NOMO-1 treated with dmso at 0.1 percent for 144 hours (cell line): ENCODE measurements at regions not wholly inside any gene's neighbourhood (a gene's known extent, or its start where the extent isn't known, plus 50 kb on each side); places are given as distances from the start of the nearest gene placed in this dataset.
"Not testable (repeated sequence)": the region's sequence is repeated elsewhere in the genome, so short reads cannot be mapped to it uniquely, and the experiment has no call there.

Experiments
- DNase-seq: peaks from one replicate; lab custom pipeline; 2025; ENCODE audit not compliant: unreplicated experiment; lab: John Stamatoyannopoulos, UW

DNA sequence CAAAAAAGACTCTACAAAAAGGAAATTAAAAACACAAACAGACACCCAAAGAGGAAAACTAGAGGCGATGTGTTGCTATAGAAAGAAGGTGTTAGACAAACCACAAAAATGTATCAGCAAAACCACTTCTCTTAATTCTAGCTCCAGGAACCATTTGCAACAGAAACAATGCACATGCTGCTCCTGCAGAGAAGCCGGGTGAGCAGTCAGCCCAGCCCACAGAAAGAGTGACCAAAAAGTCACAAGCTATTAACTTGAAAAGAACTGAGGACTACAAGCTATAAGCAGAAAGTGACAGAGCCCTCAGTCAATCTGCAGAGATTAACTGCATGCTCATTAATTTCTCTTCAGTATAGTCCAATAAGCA is 96.2 kb upstream of the KLHL13 start:
- peak; percentile 74 for DNase-seq

DNA sequence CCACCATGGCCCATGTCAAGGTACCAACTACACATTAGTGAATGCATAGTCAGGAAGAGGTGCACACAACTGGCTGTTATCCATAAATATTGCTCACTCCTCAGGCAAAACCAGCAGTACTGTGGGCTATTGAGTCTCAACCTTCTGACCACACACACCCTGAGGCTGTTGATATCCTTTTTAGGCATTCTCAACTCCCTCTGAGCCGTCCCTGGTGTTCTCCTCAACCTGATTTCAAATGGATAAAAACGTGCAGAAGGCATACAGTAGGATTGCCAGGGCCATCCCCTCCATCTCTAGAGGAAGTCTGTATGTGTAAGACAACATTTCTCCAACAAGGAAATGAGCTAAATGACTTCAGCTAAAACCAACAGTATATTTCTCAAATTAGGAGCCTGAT is 98.7 kb upstream of the KLHL13 start:
- DNase-seq: no peak

DNA sequence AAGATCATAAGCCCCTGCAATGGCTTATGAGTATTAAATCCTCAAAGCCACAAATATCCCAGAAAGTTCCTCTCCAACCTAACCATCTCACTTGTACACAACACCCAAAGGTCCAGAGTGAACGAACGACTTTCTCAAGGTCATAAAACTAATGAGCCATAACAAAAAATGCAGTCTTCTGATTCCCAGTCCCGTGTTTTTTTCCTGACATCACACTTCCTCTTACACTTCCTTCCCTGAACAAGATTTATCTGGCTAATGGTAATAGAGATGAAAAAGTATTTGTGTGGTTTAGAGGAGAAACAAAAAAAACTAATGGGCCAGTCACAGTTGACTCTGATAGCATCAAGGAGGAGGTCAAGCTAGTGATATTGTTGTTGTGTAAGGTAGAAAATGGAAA is 99.5 kb upstream of the KLHL13 start:
- no peak for DNase-seq

DNA sequence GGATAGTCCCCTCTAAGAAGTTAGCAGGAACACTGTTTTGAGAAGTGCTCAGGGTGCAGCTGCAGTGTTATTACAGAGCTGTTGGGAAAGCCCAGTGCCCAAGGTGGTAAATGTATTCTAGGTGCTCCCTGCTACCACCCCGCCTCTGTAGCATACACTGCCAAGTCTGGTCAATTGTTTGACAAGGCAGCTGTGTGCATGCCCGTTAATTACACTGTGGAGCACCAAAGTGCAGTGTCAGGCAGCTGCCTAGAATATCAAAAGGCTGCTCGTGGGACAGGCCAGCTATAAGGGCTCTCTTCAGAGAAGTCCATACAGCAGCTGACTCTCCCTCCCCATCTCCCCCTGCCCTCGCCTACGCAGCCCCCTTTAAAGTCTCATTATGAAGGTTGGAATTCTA is 99.9 kb upstream of the KLHL13 start:
- DNase-seq: no peak

DNA sequence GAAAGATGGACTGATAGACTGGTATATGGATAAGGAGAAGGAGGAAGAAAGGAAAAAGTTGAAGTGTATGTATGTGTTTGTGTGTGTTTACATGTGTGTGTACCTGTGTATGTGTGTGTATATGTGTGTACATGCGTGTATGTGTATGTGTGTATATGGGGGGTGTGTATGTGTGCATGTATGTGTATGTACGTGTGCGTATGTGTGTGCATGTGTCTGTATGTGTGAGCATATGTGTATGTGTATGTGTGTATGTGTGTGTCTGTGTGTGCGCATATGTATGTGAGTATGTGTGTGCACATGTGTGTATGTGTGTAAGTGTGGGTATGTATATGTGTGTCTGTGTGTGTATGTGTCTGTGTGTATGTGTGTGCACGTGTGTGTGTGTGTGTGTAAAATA is 101.5 kb upstream of the KLHL13 start:
- no peak for DNase-seq

DNA sequence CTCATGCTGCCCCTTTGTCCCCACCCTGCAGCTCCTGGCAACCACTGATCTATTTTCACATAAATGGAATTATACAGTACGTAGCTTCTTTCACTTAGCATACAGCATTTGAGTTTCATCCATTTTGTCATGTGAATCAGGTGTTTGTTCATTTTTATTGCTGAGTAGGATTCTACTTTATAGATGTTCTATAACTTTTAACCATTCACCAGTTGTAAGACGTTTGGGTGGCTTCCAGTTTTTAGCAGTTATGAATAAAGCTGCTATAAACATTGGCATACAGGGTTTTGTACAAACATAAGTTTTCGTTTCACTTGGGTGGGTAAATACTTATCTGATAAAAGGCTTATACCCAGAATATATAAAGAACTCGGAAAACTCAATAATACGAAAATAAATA is 102.3 kb upstream of the KLHL13 start:
- DNase-seq: no peak

DNA sequence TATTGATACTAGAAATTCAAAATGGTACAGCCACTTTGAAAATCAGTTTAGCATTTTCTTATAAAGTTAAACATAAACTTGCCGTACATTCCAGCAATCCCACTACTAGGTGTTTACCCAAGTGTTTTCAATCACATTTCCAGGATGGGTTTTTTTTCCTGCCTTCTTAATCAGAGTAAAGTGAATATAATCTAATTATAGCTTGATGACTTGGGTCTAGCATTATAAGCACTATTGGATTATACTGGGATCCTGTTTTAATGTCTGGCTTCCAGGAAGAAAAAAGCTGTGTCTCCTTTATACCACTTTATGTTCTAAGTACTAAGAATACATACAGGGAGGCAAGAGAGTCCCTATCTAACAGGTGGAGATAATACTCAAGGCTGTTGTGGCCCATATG is 103.3 kb upstream of the KLHL13 start:
- DNase-seq: no peak

DNA sequence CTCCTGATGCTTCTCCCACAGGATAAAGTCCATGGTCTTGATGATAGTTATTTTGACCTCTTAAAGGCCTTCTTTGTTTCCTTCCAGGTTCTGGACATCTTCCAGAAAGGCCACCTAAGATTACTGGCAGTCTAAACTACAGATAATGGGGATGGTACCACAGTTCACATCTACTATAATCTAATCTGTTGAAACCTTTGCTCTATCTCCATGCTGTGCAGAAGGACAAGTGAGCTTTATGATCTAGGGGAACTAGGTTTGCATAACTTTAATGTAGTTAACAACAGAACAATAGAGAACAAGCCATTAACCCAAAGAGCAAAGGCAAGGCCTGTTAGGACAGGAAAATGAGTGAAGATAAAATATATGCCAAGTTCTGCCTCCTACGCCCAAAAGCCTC is 103.9 kb upstream of the KLHL13 start:
- no peak for DNase-seq

DNA sequence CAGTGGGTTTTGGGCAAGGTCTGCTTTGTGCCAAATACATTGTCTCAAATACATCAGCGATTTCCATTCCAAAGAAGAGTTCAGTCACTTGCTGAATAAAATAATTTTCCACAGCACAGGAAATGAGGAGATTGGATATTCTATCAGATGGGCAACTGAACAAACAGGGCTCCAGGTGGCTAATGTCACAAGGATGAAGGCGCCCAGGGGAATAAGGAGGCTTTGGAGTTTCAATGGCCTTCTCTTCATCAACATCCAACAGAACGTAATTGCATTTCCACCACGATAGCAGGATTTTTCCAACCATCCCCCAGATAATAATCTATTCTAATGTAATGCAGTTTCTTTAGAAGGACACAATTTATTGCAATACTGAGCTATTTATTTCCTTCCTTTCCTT is 104.7 kb upstream of the KLHL13 start:
- no peak for DNase-seq

DNA sequence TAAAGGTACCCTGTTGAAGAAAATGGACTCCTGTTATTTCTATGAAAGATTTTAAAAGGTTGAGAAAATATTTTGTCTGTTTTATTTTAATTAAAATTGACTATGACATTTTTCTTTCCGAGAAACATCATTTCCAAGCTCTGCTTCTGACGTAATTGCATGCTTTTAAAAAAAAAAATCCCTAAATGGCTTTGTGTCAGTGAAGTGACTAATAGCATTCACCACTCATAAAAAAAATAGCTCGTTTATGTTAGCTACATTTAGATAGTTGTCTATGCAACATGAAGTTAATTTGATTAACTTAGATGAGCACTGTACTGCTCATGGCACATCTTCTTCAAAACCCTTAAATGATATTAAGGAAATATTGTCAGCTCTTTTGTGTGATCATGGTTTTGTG is 105.1 kb upstream of the KLHL13 start:
- DNase-seq: no peak

DNA sequence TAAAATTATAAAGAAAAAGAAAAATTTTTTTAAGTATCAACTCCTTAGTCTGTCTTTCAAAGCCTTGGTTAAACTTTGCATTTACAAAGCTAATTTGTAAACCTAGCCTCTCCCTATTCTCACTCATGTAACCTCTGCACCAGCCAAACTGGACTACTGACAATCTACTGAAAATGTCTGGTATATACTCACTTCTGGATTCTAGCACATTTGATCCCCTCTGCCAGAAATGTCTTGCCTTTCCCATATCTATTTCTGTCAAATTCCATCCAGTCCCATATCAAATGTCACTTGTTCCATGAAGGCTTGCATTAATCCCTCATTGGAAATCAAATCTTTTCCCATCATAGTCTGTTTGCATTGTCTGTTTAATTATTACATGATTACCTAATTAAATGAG is 105.8 kb upstream of the KLHL13 start:
- no peak for DNase-seq

DNA sequence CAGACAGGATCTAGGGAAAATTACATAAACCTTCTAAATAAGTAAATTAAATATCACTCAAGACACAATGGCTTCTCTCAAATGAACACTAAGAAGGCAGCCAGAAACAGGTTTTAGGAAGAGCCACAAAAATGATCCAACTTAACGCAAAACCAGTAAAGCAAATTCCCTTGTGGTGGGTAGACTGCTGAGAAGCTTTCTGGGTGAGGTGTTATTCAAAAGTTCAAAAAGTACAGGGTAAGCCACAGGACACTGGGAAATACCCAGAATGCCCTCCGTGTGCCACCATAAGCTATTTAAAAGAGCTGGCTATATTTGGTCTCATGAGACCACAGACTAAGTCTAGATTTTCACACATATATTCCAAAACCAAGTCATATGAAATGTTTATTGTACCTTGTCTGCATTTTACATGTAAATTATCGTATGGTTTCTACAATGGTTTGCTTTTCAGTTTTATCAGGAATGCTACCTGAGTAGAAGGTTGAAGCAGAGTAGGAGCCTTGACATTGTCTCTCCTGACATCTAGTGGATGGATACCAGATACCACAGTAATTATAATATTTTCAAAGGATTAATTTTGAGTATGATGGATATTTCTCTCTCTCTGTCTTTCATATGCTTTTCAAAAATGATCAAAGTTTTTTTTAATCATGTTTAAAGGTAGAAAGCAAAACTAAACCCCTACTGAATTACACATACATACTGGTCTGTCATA is 109.3 kb upstream of the KLHL13 start:
- DNase-seq: no peak

DNA sequence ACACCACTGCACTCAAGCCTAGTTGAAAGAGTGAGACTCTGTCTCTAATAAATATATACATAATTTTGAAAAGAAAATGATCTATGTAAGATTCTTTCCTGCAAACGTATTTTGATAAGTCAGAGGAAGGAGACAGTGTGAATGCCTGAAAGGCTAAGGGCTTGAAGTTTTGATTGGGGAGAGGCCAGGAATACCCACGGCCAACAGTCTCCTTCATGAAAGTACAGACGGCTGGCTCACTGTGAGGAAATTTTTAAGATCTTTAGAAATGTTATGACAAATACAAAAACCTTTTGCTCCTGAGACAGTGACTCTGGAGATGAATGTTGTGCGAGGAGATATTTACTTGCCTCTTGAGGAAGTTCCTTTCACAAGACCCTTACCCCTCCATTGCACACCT is 111.4 kb upstream of the KLHL13 start:
- no peak for DNase-seq

DNA sequence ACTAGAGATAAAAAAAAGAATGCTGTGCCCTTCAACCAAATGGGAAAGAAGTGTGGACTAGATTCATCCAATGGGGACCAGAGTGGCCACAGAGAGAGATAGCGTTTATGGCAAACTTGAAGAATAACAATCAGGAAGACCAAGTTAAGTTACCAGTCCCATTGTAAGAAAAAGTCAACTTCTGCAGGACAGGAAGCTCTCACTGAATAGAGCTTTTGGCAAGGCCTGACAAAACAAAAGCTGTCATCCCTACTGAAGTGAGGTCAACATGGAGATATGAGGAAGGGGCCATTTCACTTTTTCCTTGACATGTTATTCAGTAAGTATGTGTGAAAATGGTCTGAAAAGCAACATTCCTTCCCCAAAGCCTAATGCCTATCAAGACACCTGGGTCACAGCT is 111.8 kb upstream of the KLHL13 start:
- DNase-seq: no peak

DNA sequence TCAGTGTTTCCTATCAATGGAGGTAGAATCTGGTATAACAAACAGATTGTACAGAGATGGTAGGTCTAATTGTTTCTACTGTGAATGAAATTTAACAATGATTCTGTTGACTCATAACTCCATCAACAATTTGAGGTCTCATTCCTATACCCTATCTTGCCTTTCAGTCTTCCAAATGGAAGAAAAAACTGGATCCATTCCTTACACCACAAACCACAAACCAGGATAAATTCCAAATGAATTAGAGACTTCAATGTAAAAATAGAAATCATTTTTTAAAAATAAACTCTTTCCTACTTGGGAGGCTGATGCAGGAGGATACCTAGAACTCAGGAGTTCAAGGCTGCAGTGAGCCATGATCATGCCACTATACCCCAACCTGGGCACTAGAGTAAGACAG is 114.4 kb upstream of the WDR44 start:
- no peak for DNase-seq

DNA sequence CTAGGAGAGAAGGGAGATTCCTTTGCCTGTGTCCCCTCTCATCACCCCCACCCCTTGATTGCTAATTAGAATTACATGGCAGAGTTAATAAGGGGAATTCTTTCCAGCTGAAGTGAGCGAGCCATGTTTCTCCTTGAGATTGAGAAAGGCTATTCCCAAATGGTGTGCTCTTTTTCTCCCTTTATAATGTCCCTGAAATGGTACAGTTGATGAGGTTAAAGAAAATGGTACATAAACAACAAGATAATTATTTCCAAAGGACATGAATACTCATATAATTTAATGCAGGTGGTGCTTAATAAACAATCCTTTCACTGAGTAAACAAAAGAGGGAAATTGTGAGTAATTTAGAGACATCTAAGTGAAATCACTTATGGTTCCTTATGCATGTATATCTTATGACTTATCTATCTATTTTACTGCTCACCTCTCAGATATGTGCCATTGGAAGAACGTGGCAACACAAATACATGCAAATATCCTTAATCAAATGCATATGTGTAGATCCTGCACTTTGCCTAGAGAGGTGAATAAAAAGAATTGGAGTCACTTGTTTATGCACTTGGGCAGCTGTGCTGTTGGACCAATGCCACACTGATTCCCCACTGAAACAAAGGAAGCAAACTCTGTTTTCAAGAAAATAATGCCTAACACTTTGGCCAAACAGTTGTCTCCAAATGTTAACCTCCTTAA is 106.6 kb upstream of the WDR44 start:
- no peak for DNase-seq

DNA sequence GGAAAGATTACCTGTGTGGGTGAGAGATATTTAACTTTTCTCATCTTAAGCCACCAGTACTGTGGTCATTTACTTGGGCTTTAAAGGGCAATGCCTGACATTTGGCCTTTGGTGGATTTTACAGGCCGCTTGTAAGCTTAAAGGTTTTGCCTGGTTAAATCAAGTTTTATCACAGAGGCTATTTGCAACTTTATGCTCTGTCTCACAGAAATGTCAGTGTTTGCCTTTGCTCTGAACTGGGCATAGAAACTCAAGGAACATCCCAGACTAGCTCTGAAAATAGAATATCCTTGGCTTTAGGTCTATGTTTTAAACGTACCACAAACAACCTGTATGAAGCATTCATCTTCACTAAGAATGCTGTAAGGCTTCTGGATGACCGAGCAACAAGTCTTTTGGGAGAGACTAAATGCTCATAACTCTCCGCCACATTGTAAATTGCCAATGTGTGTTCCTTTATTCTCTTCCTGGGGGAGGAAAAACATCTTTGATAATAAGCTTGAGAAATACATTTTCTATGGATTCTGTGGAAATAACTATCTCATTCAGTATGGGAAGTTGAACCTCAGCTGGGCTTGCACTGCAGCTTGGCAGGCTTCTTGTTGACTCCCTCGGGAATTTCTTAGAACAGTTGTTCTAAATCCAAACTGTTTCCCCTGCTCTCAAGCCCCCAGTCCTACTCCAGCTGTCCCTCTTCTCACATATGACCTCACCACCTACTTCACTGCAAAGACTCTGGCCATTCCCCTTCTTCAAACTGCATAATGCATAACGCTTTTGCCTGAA is 105.8 kb upstream of the WDR44 start:
- no peak for DNase-seq

DNA sequence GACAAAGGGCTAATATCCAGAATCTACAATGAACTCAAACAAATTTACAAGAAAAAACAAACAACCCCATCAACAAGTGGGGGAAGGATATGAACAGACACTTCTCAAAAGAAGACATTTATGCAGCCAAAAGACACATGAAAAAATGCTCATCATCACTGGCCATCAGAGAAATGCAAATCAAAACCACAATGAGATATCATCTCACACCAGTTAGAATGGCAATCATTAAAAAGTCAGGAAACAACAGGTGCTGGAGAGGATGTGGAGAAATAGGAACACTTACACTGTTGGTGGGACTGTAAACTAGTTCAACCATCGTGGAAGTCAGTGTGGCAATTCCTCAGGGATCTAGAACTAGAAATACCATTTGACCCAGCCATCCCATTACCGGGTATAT is 98.9 kb upstream of the WDR44 start:
- DNase-seq: not testable (repeated sequence)

DNA sequence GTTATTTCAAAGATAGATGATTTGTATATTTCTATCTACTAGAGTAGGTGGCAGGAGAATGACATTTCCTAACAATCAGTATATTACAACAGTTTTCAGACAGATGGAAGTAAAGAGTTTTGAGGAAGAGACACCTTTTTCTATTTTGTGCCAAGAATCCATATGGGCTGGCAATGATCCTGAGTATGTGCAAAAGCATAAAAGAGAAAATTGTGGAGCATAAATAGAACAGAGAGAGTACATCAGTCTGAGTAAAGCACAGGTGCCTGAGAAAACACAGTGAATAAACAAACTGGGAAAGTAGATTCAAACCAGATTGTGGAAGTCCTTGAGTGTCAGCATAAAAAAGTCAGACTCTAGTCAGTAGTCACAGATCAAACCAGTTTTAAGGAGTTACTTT is 96.8 kb upstream of the WDR44 start:
- DNase-seq: no peak

DNA sequence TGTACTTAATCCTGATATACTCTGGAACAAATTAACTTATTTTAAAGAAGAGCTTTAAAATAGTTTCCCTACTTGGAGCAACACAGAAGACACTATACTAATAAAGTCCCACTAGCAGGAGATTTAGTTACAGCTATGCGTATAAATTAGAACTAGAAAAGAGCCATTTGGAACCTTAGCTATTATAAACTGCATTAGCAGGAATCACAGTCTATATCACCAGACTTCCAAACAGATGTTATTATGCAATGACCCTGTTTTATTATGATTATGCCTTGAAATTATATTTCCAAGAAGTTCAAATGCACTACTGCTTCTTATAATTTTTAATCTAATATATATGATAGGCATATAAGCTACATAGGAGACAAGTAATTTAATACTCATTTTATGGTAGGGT is 95.5 kb upstream of the WDR44 start:
- no peak for DNase-seq

DNA sequence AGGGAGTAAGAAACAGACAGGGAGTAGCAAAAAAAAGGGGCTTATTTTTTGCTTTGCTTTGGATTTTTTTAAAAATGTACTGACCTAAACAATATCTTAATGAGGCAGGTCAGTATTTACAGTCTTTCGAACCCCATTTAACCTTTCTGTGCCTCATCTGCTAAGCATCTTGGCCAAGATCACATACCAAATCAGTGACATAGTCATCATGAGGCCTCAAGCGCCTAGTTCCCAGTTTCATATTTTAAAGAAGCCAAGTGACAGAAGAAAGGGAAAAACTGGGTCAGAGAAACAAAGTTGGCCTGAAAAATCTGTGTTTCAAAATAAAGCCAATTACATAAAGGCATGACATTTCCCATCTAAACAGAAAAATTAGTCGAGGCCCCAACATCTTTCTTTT is 94.6 kb upstream of the WDR44 start:
- no peak for DNase-seq

DNA sequence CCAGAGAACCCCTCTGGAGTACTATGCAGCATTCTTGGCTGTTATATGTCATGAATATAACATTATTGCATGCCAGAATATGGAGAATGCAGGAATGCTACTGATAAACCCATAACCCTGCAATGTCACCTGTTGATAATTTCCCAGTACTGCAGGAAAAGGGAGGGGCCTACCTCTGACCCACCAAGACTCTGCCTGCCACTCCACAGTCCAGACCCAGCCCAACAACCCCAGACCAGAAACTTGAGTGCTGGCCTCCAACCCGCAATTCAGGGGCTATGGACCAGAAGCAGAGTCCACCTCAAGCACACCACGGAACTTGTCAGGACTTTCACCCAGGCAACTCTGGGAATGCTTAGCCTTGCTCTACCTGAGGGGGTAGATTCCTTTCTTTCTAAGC is 92.9 kb upstream of the WDR44 start:
- DNase-seq: no peak
